ENCODE measurements at regions not wholly inside any gene's neighbourhood (a gene's known extent, or its start where the extent isn't known, plus 50 kb on each side); places are given as distances from the start of the nearest gene placed in this dataset.

DNA sequence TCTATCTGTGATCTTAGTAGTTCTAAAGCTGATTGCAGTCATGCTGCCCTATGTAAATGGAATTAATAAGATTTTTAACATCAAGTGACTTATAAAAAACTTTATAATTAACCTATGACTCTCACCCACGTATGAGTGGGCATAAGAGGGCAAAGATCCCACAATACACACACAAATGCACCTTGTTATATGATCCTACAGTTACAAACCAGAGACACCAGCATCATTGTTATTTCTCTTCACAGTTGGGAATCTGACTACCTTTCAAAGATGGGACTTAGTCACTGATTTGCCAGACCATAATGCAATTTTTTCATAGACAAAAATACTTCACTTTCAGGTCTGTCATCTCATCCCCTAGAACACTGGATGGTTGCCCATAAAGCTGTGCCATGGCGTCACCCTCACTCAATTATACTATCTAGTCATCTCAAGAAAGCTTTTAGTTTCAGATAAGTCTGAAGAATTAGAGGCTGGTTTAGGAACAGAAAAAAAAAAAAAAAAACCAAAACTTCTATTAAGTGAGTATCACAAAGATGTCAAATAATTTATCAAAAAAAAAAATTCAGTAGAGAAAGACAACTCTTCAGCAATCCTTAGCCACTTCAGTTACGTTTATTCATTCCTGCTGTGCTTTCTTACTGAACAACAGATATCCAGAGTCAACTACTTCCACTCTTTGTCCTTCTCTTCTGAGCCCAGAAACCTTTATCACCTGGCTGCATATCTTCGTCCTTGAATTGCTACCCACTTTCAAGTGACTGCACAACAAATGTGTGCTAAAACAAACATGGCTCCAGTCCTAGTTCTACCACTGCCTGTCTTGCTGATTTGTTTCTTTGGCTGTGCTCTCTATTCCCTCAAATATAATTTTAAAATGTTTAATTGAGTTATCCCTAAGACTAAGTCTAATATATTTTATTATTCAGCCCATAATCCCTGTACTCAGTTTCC lies 175.0 kb upstream of the CHRM2 start:
- H3K36me3 Mint-ChIP-seq (ENCODE audit: low read depth), result no peaks in the 10 kb centered on the region
- intact Hi-C loops (cut with micrococcal nuclease), result no loop called here
- no peak overlapping the region for H3K4me3 Mint-ChIP-seq
- DNase-seq (ENCODE audit: low spot score), result no peak
- H3K27me3 Mint-ChIP-seq (ENCODE audit: insufficient read depth), result no peaks in the 10 kb centered on the region
- H3K9me3 Mint-ChIP-seq, result no peaks in the 10 kb centered on the region
- no peak overlapping the region for H3K27ac Mint-ChIP-seq
- H3K4me1 Mint-ChIP-seq (ENCODE audit: low read depth), result no peaks in the 10 kb centered on the region

DNA sequence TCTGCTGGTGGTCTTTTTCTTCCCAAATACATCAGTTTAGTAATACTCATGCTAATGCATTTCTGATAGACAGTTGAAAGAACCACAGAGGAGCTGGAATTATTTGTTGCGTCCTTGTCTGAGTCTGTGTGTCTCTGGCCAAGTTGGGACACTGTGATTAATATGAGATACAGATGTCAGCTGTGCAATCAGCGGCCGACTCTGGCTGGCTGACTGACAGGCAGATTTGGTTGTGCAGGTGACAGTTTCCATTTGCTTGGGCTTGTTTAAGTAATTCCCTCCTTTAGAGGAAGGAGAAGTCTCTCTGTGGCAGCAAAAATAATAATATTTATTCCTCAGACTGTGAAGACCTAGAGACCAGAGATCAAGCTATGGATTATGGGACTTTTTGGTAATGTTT lies 176.2 kb upstream of the CHRM2 start:
- Mint-ChIP-seq H3K4me3 (no peak overlapping the region), H3K27ac (no peak overlapping the region), H3K9me3 (no peaks in the 10 kb centered on the region), H3K4me1 (ENCODE audit: low read depth) (no peaks in the 10 kb centered on the region), H3K36me3 (ENCODE audit: low read depth) (no peaks in the 10 kb centered on the region), H3K27me3 (ENCODE audit: insufficient read depth) (no peaks in the 10 kb centered on the region)
- no peak for DNase-seq (ENCODE audit: low spot score)
- intact Hi-C loops (cut with micrococcal nuclease), result no loop called here

DNA sequence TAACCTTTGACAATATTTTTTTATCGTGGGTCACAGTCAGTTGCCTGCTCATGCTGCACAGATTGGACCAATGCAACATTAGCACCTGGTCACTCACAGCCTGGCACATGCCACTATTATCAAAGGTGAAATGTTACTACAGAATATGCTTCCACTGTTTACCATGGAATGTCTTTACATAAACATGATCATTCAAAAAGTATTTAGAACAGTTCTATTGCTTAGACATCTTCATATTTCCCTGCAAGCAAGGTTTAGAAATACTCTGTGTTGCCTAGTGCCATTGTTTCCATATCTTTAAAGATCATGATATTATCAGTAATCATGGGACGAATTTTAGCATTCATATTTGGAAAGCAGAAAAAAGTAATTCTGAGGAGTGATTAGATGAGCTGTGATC lies 179.9 kb upstream of the CHRM2 start:
- H3K27me3 Mint-ChIP-seq (ENCODE audit: insufficient read depth), result no peaks in the 10 kb centered on the region
- intact Hi-C loops (cut with micrococcal nuclease), result no loop called here
- DNase-seq (ENCODE audit: low spot score), result no peak
- H3K4me1 Mint-ChIP-seq (ENCODE audit: low read depth), result no peaks in the 10 kb centered on the region
- H3K9me3 Mint-ChIP-seq, result no peaks in the 10 kb centered on the region
- H3K27ac Mint-ChIP-seq, result no peak overlapping the region
- H3K4me3 Mint-ChIP-seq, result no peak overlapping the region
- H3K36me3 Mint-ChIP-seq (ENCODE audit: low read depth), result no peaks in the 10 kb centered on the region

DNA sequence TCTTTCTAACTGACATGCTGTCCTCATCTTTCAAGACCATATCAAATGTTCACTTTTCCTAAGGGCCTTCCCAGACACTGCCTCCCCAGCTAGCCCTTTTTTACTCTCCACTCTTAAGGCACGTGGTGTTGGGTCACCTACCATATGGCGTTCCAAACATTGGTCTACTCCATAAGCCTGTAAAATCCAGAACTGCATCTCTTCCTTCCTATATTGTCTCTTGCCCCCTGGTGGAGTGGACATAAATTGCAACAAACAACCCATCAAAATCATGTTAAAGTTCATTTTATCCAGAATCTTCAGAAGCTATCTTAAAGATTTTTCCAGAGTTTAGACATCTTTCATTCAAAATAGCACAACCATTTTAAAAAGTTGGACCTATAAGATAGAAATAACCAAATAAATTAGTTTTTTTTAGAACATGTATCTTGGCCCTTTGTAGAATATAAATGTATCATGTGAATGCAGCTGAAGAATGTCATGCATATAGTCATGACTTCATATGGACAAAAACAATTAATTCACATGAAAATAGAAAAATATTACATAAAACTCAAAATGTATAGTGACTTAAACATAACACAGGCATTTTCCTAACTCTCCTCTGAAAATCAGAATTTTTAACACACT lies 180.6 kb upstream of the CHRM2 start:
- no peaks in the 10 kb centered on the region for H3K27me3 Mint-ChIP-seq (ENCODE audit: insufficient read depth)
- DNase-seq (ENCODE audit: low spot score), result no peak
- no peaks in the 10 kb centered on the region for H3K4me1 Mint-ChIP-seq (ENCODE audit: low read depth)
- no peak overlapping the region for H3K4me3 Mint-ChIP-seq
- H3K27ac Mint-ChIP-seq, result no peak overlapping the region
- no peaks in the 10 kb centered on the region for H3K36me3 Mint-ChIP-seq (ENCODE audit: low read depth)
- intact Hi-C loops (cut with micrococcal nuclease), result no loop called here
- H3K9me3 Mint-ChIP-seq, result no peaks in the 10 kb centered on the region

DNA sequence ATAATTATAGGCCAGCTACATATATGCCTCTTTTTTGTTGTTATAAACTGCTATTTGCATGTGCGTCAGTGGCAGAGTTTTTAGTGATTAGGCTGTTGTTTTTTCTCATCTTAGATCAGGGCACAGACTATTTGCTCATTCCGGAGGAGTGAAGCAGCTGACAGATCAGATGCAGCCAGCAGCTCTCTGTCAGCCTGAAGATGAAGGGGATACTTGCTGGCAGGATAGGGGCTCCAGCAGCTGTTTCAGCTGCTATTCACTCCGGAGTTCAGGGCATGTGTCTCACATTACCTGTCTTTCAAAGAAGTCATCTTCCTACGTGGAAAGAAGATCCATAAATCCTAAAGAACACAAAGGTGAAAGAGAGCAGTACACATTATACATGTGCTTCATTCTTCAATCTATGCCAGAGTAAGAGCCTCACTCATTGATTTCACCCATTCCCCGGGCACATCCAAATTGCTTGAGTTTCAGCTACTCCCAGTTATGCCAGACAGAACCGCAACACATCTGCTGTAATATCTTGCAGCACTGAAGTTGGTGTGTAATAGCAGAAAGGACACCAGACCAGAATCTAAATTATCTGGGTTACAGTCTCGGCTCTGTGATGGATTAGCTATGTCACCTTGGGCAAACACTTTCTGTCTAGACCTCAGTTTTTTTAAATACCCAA lies 182.8 kb upstream of the CHRM2 start:
- Mint-ChIP-seq H3K36me3 (ENCODE audit: low read depth) (no peaks in the 10 kb centered on the region), H3K27ac (no peak overlapping the region), H3K9me3 (no peaks in the 10 kb centered on the region), H3K4me1 (ENCODE audit: low read depth) (no peaks in the 10 kb centered on the region), H3K27me3 (ENCODE audit: insufficient read depth) (no peaks in the 10 kb centered on the region), H3K4me3 (no peak overlapping the region)
- intact Hi-C loops (cut with micrococcal nuclease), result no loop called here
- DNase-seq (ENCODE audit: low spot score), result no peak

DNA sequence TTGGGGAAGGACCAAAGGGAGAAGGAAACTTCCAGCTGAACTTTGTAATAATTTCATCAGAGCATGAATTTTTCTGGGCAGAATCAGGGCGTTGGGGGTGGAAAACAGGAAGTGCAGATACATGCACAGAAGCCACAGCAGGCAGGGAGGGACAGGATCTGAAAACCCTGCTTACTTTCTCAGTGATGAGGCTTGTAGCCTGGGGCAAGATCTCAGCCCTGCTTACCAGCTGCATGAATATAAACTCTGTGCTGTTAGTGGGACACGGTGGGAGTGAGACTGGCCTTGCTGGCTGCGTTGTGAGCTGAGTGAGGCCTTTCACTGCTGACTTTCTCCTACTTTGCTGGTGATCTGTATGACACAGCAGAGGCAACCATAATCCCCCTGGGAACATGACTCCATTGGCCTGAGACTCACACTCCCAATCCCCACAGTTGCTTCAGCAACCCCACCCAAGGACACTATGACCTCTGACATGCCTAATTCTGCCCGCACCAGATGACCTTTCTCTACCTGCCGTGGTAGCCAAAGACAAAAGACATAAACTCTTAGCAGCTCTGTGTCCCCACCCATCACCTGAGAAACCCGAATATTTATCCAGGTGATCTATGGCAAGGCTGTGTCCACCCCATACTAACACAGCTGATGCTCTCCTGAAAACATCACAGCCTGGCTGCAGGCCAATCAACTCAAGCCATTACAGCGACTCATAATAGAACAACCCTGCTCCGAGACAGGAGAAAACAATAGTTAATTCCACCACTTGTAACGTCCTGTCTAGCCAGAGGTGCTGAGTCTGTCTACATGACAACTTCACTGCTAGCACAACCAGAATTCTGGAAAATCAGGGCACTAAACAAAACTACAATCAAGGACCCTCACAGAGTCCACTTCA lies 190.7 kb upstream of the CHRM2 start:
- Mint-ChIP-seq H3K4me3 (no peak overlapping the region), H3K36me3 (ENCODE audit: low read depth) (no peaks in the 10 kb centered on the region), H3K4me1 (ENCODE audit: low read depth) (no peaks in the 10 kb centered on the region), H3K27ac (no peak overlapping the region), H3K27me3 (ENCODE audit: insufficient read depth) (no peaks in the 10 kb centered on the region), H3K9me3 (peaks cover 1% of the 10 kb centered on the region)
- DNase-seq (ENCODE audit: low spot score), result no peak
- intact Hi-C loops (cut with micrococcal nuclease), result no loop called here

DNA sequence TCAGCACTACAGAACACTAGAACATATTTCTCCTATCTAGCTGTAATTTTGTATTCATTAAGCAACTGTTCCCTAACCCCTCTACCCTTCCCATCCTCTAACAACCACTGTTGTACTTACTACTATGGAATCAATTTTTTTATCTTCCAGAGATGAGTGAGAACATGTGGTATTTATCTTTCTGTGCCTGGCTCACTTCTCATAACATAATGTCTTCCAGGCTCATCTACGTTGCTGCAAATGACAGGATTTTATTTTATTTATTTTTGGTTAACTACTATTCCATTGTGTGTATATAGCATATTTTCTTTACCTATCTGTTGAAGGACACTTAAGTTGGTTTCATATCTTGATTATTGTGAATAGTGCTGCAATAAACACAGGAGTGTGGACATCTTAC lies 200.9 kb upstream of the CHRM2 start:
- Mint-ChIP-seq H3K4me3 (no peak overlapping the region), H3K27me3 (ENCODE audit: insufficient read depth) (no peaks in the 10 kb centered on the region), H3K27ac (no peak overlapping the region), H3K36me3 (ENCODE audit: low read depth) (no peaks in the 10 kb centered on the region), H3K4me1 (ENCODE audit: low read depth) (no peaks in the 10 kb centered on the region), H3K9me3 (peaks cover 27% of the 10 kb centered on the region)
- DNase-seq (ENCODE audit: low spot score), result no peak
- intact Hi-C loops (cut with micrococcal nuclease), result no loop called here

DNA sequence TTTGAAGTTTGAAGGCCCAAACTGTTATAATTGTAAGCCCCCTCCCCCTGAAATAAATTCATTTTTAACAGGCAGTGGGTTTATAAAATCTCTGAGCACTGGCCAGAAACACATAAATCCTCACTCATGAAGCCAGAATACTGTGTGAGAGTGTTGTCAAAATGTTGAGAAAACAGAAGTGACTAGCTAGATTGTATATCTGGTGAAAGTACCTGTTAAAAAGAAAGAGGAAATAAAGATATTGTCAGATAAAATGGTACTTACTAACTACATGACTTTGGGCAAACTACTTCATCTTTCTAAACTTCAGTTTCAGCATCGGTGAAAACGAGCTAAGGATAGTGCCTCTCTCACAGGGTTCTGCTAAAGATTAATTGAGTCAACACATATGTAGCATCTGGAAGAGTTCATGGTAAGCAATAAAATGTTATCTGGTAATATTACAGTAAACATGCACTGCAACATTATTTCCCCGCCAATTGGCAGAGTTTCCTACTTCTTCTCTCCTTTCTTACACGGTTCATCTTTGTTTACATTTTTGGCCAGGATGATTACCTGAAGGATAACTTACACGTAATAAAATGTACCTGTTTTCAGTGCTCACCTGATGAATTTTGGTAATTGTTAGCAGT lies 202.5 kb upstream of the CHRM2 start:
- intact Hi-C loops (cut with micrococcal nuclease), result no loop called here
- no peak overlapping the region for H3K27ac Mint-ChIP-seq
- no peak overlapping the region for H3K4me3 Mint-ChIP-seq
- H3K9me3 Mint-ChIP-seq, result peaks cover 13% of the 10 kb centered on the region
- DNase-seq (ENCODE audit: low spot score), result no peak
- H3K27me3 Mint-ChIP-seq (ENCODE audit: insufficient read depth), result no peaks in the 10 kb centered on the region
- no peaks in the 10 kb centered on the region for H3K36me3 Mint-ChIP-seq (ENCODE audit: low read depth)
- H3K4me1 Mint-ChIP-seq (ENCODE audit: low read depth), result no peaks in the 10 kb centered on the region

DNA sequence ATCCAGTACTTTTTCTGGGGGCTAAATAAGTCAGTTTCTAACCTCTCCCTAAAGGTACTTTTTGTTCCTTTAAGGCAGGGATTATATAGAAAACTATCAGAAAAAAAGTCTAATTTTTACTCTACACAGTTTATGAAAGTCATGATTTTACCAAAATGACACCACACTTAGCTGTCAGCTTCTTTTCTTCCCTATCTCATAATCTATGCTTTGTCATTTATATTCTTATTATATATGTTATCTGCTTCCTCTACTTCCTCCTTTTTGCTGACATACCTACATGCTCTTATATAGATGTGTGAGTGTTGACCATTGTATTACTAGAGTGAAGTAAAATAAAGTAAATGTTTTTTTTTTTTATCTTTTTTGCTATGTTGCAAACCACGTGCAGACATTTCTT lies 203.9 kb upstream of the CHRM2 start:
- no peak for DNase-seq (ENCODE audit: low spot score)
- Mint-ChIP-seq H3K4me3 (no peak overlapping the region), H3K27me3 (ENCODE audit: insufficient read depth) (no peaks in the 10 kb centered on the region), H3K27ac (no peak overlapping the region), H3K9me3 (peaks cover under 1% of the 10 kb centered on the region), H3K36me3 (ENCODE audit: low read depth) (no peaks in the 10 kb centered on the region), H3K4me1 (ENCODE audit: low read depth) (no peaks in the 10 kb centered on the region)
- intact Hi-C loops (cut with micrococcal nuclease), result no loop called here

DNA sequence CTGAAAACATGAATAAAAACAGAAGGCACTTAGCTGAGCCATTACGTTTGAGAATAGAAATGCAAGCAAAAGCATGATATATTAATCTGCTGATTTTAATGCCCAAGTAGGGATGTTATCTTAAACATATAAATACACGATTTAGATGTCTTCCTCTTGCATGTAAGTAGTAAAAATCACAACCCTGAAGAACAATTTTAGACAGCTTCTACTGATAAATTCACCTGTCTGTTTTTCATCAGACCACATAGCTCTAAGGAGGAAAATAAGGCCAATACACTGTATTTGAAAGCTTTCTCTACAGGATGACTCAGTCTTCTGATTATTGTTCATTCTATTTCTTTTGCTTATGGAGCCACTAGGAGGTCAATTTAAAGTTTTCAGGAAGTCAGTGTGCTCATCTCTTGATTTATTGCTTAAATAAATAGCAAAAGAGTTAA lies 210.9 kb upstream of the CHRM2 start:
- DNase-seq (ENCODE audit: low spot score), result no peak
- Mint-ChIP-seq H3K27me3 (ENCODE audit: insufficient read depth) (no peaks in the 10 kb centered on the region), H3K27ac (no peak overlapping the region), H3K4me3 (no peak overlapping the region), H3K9me3 (no peaks in the 10 kb centered on the region), H3K4me1 (ENCODE audit: low read depth) (no peaks in the 10 kb centered on the region), H3K36me3 (ENCODE audit: low read depth) (no peaks in the 10 kb centered on the region)
- intact Hi-C loops (cut with micrococcal nuclease), result no loop called here

DNA sequence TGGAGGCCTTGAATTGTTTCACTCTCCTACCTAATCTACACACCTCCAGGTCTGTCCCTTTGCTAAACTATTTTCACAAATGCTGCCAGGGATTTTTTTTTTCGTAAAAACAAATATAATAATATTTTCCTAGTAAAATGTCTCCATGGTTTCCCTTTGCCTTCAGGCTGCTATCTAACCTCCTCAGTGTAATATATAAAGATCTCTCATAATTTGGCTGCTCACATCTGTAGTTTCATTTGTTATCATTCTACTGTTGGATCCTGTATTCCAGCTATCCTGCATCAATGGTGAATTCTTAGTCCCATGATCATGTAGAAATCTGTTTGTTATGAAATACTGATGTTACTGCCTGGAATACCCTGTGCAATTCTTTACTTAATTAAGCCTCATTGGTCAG lies 211.9 kb upstream of the CHRM2 start:
- no peaks in the 10 kb centered on the region for H3K9me3 Mint-ChIP-seq
- H3K27me3 Mint-ChIP-seq (ENCODE audit: insufficient read depth), result no peaks in the 10 kb centered on the region
- no peak for DNase-seq (ENCODE audit: low spot score)
- no peaks in the 10 kb centered on the region for H3K4me1 Mint-ChIP-seq (ENCODE audit: low read depth)
- no peak overlapping the region for H3K27ac Mint-ChIP-seq
- no peak overlapping the region for H3K4me3 Mint-ChIP-seq
- no peaks in the 10 kb centered on the region for H3K36me3 Mint-ChIP-seq (ENCODE audit: low read depth)
- intact Hi-C loops (cut with micrococcal nuclease), result no loop called here

DNA sequence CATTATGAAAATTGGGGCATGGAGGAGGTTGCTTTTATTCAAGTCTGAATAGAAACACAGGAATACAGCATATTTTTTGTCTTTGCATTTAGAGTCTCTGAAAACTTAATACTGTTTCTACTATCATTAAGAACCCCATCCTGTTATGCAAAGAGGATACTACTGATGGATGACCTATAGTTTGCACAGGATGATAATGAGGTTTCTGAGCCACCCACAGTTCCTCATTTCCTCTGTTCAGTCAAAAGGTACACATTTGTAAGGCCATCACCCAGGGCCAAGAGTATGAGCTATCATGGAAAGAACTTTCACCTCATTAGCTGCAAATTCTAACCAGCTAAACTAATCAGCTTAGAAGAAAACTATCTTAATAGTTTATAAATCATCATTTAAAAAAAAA lies 213.0 kb upstream of the CHRM2 start:
- H3K4me1 Mint-ChIP-seq (ENCODE audit: low read depth), result no peaks in the 10 kb centered on the region
- no peaks in the 10 kb centered on the region for H3K36me3 Mint-ChIP-seq (ENCODE audit: low read depth)
- DNase-seq (ENCODE audit: low spot score), result no peak
- H3K9me3 Mint-ChIP-seq, result no peaks in the 10 kb centered on the region
- intact Hi-C loops (cut with micrococcal nuclease), result no loop called here
- no peak overlapping the region for H3K27ac Mint-ChIP-seq
- H3K4me3 Mint-ChIP-seq, result no peak overlapping the region
- no peaks in the 10 kb centered on the region for H3K27me3 Mint-ChIP-seq (ENCODE audit: insufficient read depth)

Data from activated T-helper 1 cell treated with anti-CD3 and anti-CD28 coated beads, Interleukin-12 subunit alpha, Interleukin-12 subunit beta, Interleukin-2, Interleukin-4 antibody, amounts not matched to agents 30 ng/mL and 10 ng/mL and 1 ng/mL, durations not matched to agents 14 hours and 24 hours and 36 hours (primary cell).